ENCODE measurements at regions not wholly inside any gene's neighbourhood (a gene's known extent, or its start where the extent isn't known, plus 50 kb on each side); places are given as distances from the start of the nearest gene placed in this dataset.
A peak's percentile ranks its signal among the peaks of the same experiment; 100 is the strongest.

- TF ChIP-seq CTCF (conservative IDR thresholded peaks at IDR 0.05; ENCODE audit: low read depth in 2 of 2) = no peak
- TF ChIP-seq EZH2 (IDR thresholded peaks at IDR 0.05; ENCODE audit: low read depth, unreplicated experiment) = no peak
- no peak for TF ChIP-seq STAT1 (IDR thresholded peaks at IDR 0.05; ENCODE audit: unreplicated experiment)
- no peak for TF ChIP-seq POLR2AphosphoS5 (IDR thresholded peaks at IDR 0.05; ENCODE audit: low read depth)
- no peak for TF ChIP-seq JUNB (IDR thresholded peaks at IDR 0.05; ENCODE audit: unreplicated experiment)
- TF ChIP-seq, protein P1, sequence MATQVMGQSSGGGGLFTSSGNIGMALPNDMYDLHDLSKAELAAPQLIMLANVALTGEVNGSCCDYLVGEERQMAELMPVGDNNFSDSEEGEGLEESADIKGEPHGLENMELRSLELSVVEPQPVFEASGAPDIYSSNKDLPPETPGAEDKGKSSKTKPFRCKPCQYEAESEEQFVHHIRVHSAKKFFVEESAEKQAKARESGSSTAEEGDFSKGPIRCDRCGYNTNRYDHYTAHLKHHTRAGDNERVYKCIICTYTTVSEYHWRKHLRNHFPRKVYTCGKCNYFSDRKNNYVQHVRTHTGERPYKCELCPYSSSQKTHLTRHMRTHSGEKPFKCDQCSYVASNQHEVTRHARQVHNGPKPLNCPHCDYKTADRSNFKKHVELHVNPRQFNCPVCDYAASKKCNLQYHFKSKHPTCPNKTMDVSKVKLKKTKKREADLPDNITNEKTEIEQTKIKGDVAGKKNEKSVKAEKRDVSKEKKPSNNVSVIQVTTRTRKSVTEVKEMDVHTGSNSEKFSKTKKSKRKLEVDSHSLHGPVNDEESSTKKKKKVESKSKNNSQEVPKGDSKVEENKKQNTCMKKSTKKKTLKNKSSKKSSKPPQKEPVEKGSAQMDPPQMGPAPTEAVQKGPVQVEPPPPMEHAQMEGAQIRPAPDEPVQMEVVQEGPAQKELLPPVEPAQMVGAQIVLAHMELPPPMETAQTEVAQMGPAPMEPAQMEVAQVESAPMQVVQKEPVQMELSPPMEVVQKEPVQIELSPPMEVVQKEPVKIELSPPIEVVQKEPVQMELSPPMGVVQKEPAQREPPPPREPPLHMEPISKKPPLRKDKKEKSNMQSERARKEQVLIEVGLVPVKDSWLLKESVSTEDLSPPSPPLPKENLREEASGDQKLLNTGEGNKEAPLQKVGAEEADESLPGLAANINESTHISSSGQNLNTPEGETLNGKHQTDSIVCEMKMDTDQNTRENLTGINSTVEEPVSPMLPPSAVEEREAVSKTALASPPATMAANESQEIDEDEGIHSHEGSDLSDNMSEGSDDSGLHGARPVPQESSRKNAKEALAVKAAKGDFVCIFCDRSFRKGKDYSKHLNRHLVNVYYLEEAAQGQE (IDR thresholded peaks at IDR 0.05; ENCODE audit: unreplicated experiment) = no peak
- no peak for TF ChIP-seq ZNF331 (CRISPR knock-in tag; IDR thresholded peaks at IDR 0.05; ENCODE audit: low read depth)
- TF ChIP-seq EZH2phosphoT487 (IDR thresholded peaks at IDR 0.05; ENCODE audit: unreplicated experiment) = no peak
- TF ChIP-seq NANOG (IDR thresholded peaks at IDR 0.05; ENCODE audit: borderline replicate concordance) = 0 out of 2 replicates have a peak, but pooled peaks have one; percentile 52
- TF ChIP-seq, protein P2, sequence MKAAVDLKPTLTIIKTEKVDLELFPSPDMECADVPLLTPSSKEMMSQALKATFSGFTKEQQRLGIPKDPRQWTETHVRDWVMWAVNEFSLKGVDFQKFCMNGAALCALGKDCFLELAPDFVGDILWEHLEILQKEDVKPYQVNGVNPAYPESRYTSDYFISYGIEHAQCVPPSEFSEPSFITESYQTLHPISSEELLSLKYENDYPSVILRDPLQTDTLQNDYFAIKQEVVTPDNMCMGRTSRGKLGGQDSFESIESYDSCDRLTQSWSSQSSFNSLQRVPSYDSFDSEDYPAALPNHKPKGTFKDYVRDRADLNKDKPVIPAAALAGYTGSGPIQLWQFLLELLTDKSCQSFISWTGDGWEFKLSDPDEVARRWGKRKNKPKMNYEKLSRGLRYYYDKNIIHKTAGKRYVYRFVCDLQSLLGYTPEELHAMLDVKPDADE (IDR thresholded peaks at IDR 0.05) = no peak
Measured at GRCh38 chr3:189449084-189449483, 182.1 kb upstream of the TP63 start.
